Lower leg skin (tissue), 4 donors: ENCODE measurements at regions not wholly inside any gene's neighbourhood (a gene's known extent, or its start where the extent isn't known, plus 50 kb on each side); places are given as distances from the start of the nearest gene placed in this dataset.

Experiments used
- DNase-seq, 2 donors: peaks; one replicate each; pipeline ENCODE4 v3.0.0-alpha.2; 2019; ENCODE audit warnings: low spot score in 2 of 2
- H3K4me3 ChIP-seq: fragments of 200-600 bp; sonication (generic); 2 replicates; pipeline ENCODE4 v1.5.1; 2017; ENCODE audit warnings: mild to moderate bottlenecking, low read depth; ENCODE audit not compliant: poor library complexity, severe bottlenecking
- CTCF ChIP-seq, 3 donors: fragments of 450-650 bp; IDR thresholded peaks; one replicate each; pipeline ENCODE4 v1.5.1; 2016; ENCODE audit warnings: antibody characterized with exemption in 3 of 3, mild to moderate bottlenecking in 3 of 3, moderate library complexity in 2 of 3
- POLR2A ChIP-seq, 2 donors: fragments of 450-650 bp; IDR thresholded peaks; one replicate each; pipeline ENCODE4 v1.6.1; 2016 to 2017; ENCODE audit warnings: antibody characterized with exemption in 2 of 2, mild to moderate bottlenecking in 1 of 2, moderate library complexity in 1 of 2
- WGBS, 2 donors: methylation state at CpG; one replicate each; pipeline ENCODE4 v1.1.5; 2018; 5-methylcytosine and 5-hydroxymethylcytosine counted together
- intact Hi-C: fragments of 100-400 bp; cut with DNase I; formaldehyde crosslinking; loops from one replicate; pipeline ENCODE4 v1.15.0; 2023; ENCODE audit warnings: low total_unique reads

GRCh38 chr2:6492573-6492972 is 373.1 kb downstream of the CMPK2 start:
- 57 to 58% methylated on average over 1 of the region's 1 CpG for WGBS, 2 donors
- intact Hi-C loops: no loop called here
- H3K4me3 ChIP-seq: no peak overlapping the region
- no peak for TF ChIP-seq POLR2A (IDR thresholded peaks at IDR 0.05)
- no peak for TF ChIP-seq CTCF (IDR thresholded peaks at IDR 0.05)
- no peak for DNase-seq

DNA sequence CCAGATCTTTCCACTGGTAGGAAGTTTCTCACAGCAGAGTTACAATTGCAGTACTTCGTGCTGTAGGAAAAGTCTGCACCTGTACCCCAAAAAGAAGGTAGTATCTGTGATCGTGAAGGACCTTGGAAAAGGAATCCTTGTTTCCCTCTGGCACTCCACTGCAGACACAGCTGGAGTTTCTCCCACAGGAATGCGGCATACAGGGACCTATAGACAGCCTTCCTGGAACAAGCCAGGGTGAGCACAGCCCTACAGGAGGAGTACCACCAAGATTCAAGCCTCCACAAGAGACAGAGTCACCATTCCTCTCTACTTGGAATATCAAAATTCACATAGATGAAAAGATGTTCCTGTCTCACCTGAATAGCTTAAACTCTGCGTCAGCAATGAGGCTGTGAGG is 372.4 kb downstream of the CMPK2 start:
- DNase-seq: no peak
- no peak overlapping the region for H3K4me3 ChIP-seq
- intact Hi-C loops: no loop called here
- 74 to 85% methylated on average over 4 of the region's 4 CpGs for WGBS, 2 donors
- TF ChIP-seq CTCF (IDR thresholded peaks at IDR 0.05) (no peak), POLR2A (IDR thresholded peaks at IDR 0.05) (no peak)

DNA sequence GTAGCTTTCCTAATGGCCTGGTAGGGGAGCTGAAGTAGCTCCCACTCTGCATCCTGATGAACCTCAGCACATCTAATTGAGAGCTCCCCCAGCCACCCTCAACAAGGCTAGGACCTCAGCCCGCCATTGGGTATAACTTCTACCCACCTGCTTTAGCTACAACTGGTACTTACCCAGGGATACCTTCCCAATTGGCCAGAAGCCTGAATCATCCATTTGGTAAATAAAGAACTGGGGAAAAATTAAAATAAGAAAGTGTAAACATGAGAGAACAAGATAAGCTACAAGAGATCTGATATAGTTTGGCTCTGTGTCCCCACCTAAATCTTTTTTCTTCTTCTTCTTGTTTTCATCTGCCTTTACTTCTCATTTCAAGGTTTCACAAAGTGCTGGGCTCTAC is 372.0 kb downstream of the CMPK2 start:
- 91 to 96% methylated on average over 1 of the region's 1 CpG for WGBS, 2 donors
- no peak overlapping the region for H3K4me3 ChIP-seq
- no peak for DNase-seq
- no peak for TF ChIP-seq POLR2A (IDR thresholded peaks at IDR 0.05)
- no peak for TF ChIP-seq CTCF (IDR thresholded peaks at IDR 0.05)
- intact Hi-C loops: no loop called here

DNA sequence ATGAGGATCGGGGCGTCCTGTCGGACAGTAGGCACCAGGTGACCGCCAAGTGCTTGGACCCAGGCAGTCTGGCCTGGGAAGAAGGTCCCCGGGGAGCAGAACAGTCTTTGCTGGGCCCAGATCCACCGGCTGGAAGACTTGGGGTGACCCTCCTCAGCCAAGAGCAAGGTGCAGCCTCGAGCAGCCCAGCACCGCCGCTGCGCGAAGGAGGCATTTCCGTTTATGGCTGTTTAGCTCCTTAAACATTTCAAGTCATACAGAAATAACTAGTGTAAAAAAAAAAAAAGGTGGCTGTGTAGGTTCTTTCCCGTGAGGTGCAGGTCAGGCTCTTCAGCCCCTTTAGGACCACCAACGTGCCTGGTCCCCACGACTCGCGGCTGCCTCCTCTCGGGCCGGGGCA is 370.2 kb downstream of the CMPK2 start:
- TF ChIP-seq CTCF (IDR thresholded peaks at IDR 0.05) (no peak), POLR2A (IDR thresholded peaks at IDR 0.05) (no peak)
- no peak overlapping the region for H3K4me3 ChIP-seq
- no peak for DNase-seq
- intact Hi-C loops: no loop called here
- 92 to 97% methylated on average over 19 of the region's 19 CpGs for WGBS, 2 donors

DNA sequence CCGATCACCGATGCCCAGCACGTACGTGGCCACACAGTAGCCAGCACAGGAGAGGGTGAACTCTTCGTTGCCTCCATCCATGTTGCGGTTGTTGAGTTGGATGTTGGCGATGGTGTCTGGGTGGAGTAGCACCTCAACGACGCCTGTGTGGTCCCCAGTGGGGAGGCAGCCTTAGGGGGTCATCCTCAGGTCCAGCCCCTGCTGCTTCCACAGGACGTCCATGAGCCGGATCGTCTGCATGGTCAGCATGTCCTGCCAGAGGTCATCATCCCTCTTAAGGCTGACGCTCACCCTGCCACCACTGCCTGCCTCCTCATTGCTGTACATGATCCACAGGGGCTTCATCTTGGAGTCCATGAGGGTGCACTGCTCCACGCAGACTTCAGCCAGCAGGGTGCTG is 369.3 kb downstream of the CMPK2 start:
- 93 to 96% methylated on average over 14 of the region's 14 CpGs for WGBS, 2 donors
- no peak for DNase-seq
- no peak for TF ChIP-seq POLR2A (IDR thresholded peaks at IDR 0.05)
- TF ChIP-seq CTCF (IDR thresholded peaks at IDR 0.05): no peak
- H3K4me3 ChIP-seq: no peak overlapping the region
- intact Hi-C loops: no loop called here

DNA sequence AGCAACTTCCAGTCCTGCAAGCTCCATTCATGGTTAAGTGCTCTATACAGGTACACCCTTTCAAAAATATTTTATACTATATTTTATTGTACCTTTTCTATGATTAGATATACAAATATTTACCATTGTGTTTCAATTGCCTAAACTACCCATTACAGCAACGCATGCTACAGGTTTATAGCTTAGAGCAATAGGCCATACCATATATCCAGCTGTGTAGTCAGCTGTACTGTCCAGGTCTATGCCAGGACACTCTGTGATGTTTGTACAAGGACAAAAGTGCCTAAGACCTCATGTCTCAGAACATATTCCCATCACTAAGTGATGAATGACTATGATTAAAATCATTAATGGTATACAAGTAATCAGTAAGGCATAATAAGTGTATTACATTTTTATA is 368.7 kb downstream of the CMPK2 start:
- DNase-seq: no peak
- 94 to 97% methylated on average over 1 of the region's 1 CpG for WGBS, 2 donors
- no peak overlapping the region for H3K4me3 ChIP-seq
- TF ChIP-seq POLR2A (IDR thresholded peaks at IDR 0.05): no peak
- TF ChIP-seq CTCF (IDR thresholded peaks at IDR 0.05): no peak
- intact Hi-C loops: no loop called here
